Coronary artery (tissue), 2 donors: ENCODE measurements at regions not wholly inside any gene's neighbourhood (a gene's known extent, or its start where the extent isn't known, plus 50 kb on each side); places are given as distances from the start of the nearest gene placed in this dataset.

Source experiments
- DNase-seq: peaks from one replicate; pipeline ENCODE4 v3.0.0-alpha.2; 2017; ENCODE audit warnings: low spot score
- H3K27ac ChIP-seq, 2 donors: fragments of 200-600 bp; sonication (generic); one replicate each; pipeline ENCODE4 v1.5.1; 2016 to 2019
- H3K4me3 ChIP-seq: fragments of 200-600 bp; sonication (generic); 2 replicates; pipeline ENCODE4 v1.5.1; 2016; ENCODE audit warnings: mild to moderate bottlenecking, moderate library complexity
- TF ChIP-seq, protein P1 (sequence below): fragments of 200-600 bp; sonication (generic); IDR thresholded peaks from one replicate; pipeline ENCODE4 v1.5.1; 2019; ENCODE audit warnings: antibody characterized with exemption

DNA sequence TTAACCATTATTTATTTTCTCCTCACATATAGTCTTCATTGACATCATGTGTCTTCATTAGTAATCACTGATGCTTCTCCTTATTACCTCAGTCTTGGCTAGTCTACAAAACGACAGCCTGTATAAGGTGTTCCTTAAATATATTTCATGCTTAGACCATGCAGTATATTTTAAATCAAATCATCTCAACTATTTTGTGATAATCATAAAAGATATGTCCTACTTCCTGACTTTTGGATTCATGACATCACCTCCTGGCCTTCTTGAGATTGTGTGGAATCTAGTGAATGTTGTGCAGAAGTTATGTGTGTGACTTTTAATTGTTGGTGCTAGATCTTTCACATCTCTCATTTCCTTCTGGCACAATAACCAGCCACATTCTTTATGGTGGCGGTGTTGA, 1339.3 kb upstream of the C9orf72 start:
- no peak overlapping the region for H3K27ac ChIP-seq
- no peak overlapping the region for H3K4me3 ChIP-seq
- no peak for DNase-seq
- TF ChIP-seq, protein P1, sequence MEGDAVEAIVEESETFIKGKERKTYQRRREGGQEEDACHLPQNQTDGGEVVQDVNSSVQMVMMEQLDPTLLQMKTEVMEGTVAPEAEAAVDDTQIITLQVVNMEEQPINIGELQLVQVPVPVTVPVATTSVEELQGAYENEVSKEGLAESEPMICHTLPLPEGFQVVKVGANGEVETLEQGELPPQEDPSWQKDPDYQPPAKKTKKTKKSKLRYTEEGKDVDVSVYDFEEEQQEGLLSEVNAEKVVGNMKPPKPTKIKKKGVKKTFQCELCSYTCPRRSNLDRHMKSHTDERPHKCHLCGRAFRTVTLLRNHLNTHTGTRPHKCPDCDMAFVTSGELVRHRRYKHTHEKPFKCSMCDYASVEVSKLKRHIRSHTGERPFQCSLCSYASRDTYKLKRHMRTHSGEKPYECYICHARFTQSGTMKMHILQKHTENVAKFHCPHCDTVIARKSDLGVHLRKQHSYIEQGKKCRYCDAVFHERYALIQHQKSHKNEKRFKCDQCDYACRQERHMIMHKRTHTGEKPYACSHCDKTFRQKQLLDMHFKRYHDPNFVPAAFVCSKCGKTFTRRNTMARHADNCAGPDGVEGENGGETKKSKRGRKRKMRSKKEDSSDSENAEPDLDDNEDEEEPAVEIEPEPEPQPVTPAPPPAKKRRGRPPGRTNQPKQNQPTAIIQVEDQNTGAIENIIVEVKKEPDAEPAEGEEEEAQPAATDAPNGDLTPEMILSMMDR: no peak

DNA sequence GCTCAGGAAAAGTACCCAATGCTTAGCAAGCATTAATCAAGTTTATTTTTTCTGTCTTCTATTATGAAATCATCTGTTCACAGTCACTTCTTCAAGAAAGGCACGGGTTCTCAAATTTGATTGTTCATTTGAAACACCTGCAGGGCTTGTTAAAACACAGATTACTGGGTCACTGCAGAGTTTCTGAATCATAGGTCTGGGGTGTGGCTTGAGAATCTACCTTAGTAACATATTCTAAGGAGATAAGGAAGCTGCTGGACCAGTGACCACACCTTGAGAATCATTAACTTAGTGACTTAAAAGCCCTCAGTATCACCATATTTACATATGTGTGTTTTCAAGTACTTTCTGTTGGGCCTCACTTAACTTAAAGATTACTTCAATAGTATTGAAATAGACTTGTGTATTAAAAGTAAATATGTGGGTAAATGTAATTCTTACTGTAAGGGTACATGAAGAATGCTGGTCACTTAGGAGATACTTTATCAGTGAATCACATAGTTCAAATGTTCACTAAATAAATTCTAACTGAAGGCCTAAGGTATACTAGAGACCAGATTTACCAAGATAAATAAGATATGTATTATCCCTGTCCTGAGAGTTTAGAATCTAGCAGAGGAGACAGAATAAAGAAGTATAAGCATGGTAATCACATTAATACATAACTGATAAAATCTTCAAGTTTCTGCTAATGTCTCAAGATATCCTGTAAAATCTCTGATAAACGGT, 1342.1 kb upstream of the C9orf72 start:
- DNase-seq: no peak

DNA sequence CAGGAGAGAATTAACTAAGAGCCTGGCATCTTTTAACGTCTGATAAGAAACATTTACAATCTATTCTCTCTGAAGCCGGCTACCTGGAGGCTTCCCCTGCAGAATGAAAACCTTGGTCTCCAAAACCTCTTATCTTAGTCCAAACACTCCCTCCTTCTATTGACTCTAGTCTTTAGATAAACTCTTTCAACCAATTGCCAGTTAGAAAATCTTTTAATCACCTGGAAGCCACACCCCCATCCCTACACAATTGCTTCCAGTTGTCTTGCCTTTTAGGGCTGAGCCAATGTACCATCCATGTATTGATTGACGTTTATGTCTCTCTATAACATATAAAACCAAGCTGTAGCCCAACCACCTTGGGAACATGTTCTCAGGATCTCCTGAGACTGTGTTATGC, 1343.1 kb upstream of the C9orf72 start:
- H3K4me3 ChIP-seq: no peak overlapping the region
- TF ChIP-seq, protein P1: no peak
- no peak overlapping the region for H3K27ac ChIP-seq
- no peak for DNase-seq

More for the DNA sequence above, 1342.1 kb upstream of the C9orf72 start:
- Histone ChIP-seq H3K4me3 (no peak overlapping the region), H3K27ac (no peak overlapping the region)
- TF ChIP-seq, protein P1: no peak

DNA sequence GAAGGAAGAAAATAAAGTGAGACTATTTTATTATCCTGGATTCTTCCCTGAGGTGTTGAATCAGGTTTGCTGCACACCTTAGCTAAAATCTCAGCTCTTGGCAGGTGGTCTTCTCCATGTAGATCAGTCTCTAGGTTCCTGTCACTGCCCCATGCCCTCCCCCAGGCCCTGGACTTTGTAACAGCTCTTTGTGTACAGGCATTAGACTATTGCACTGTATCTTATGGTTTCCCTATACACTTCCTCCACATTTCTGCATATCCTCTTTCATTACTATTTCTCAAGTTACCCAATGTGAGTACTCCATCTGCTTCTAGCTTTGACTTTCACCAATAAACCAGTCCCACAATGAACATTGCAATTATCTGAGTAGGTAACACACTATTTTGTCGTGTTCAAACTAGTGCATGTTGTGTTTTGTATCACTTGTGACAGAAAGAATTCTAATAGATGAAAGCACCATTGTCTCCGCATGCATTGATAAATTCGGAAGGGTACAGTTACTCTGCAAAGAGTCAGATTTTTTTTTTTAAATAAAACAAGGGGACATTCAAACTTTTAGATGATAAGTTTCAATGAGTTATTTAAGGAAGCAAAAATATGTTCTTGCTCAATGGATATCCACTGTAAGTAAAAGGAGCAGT, 1348.7 kb upstream of the C9orf72 start:
- no peak for DNase-seq
- H3K4me3 ChIP-seq: no peak overlapping the region
- TF ChIP-seq, protein P1: no peak
- H3K27ac ChIP-seq: no peak overlapping the region

DNA sequence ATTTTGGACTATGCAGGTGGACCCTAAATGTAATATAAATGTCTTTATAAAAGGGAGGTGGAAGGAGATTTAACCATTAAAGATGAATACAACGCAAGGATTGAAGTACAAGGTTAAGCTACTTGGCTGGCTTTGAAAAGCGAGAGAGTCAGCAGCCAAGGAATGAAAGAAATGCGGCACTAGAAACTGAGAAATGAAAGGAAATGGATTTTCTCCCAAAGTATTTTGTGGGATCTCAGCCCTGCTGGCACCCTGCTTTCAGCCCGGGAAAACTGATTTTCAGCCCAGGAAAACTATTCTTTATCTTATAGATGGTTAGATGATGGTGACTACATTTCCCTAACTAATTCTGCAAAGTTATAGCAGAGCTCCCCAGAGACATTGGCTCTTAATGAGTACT, 1349.6 kb upstream of the C9orf72 start:
- DNase-seq: no peak

DNA sequence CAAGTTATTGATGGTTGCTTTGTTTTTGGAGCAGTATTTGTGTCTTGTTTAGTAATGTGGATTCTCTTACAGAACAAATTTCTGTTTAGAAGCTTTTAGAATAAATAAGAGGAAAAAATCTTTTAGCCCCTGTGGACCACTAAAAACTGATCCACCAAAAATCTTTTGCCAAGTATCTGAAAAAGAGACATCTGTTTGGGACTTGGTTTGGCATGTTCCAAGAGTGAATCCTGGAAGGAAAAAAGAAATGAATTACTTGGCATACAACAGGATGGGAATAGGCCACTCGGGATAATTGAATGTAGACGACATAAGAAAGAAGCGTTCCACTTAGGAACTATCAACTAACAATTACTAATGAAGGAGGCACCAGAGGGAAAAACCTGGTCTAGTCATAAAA, 1350.1 kb upstream of the C9orf72 start:
- Histone ChIP-seq H3K4me3 (no peak overlapping the region), H3K27ac (no peak overlapping the region)
- no peak for DNase-seq
- TF ChIP-seq, protein P1: no peak

More for the DNA sequence above, 1349.6 kb upstream of the C9orf72 start:
- no peak overlapping the region for H3K27ac ChIP-seq
- no peak overlapping the region for H3K4me3 ChIP-seq
- TF ChIP-seq, protein P1: no peak

DNA sequence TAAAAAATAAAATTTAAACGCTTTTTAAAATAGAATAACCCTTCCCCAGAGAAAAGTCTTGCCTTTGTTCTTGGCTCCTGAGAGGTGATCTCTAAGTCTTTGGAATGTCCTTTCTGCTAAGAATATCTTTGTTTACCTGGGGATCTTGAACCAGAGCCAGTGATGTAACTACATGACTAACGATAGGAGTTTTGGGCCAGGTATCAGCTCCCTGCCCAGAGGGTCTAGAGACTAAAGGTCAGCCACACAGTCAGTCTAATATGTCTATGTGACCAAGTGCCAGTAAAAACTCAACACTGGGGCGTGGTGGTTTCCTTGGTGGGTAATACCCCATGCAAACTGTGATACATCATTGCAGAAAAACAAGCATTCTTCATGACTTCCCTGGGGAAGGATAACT, 1351.9 kb upstream of the C9orf72 start:
- TF ChIP-seq, protein P1: no peak
- H3K27ac ChIP-seq: no peak overlapping the region
- no peak overlapping the region for H3K4me3 ChIP-seq
- no peak for DNase-seq
